Transverse colon (tissue), 3 donors: ENCODE measurements at regions not wholly inside any gene's neighbourhood (a gene's known extent, or its start where the extent isn't known, plus 50 kb on each side); places are given as distances from the start of the nearest gene placed in this dataset.

ENCODE experiments used
- CTCF ChIP-seq, 5 experiments: fragments of 200-600 bp in 3 of 5; fragments of 450-650 bp in 2 of 5; sonication (generic) in 3 of 5; IDR thresholded peaks; 1 replicate in 2 of 5; 2 replicates in 3 of 5; pipeline ENCODE4 v1.5.1; 2016 to 2017; ENCODE audit warnings: antibody characterized with exemption in 5 of 5, inconsistent platforms in 3 of 5, mild to moderate bottlenecking in 2 of 5, moderate library complexity in 1 of 5
- EP300 ChIP-seq: sonication (generic); formaldehyde crosslinking; IDR thresholded peaks from one replicate; pipeline ENCODE4 v1.6.1; 2017; ENCODE audit warnings: antibody characterized with exemption, low read depth
- POLR2A ChIP-seq: fragments of 450-650 bp; IDR thresholded peaks from one replicate; pipeline ENCODE4 v1.6.1; 2016; ENCODE audit warnings: antibody characterized with exemption, mild to moderate bottlenecking, moderate library complexity

- no peak for TF ChIP-seq EP300
- no peak for TF ChIP-seq CTCF (IDR thresholded peaks at IDR 0.05)
- TF ChIP-seq POLR2A: no peak
These were observed 133.2 kb upstream of the ARHGAP5 start for GRCh38 chr14:31943861-31944255.
